ENCODE measurements at regions not wholly inside any gene's neighbourhood (a gene's known extent, or its start where the extent isn't known, plus 50 kb on each side); places are given as distances from the start of the nearest gene placed in this dataset.

- no peak overlapping the region for H3K18ac ChIP-seq (ENCODE audit: low read depth, low read length)
- H3K9me1 ChIP-seq (ENCODE audit: insufficient read depth, low read length) = no peaks in the 10 kb centered on the region
- ATAC-seq (ENCODE audit: low read depth) = no peak
- H2AK9ac ChIP-seq (replicated peaks; ENCODE audit: low read depth, low read length, poor library complexity) = no peak overlapping the region
- H3K79me1 ChIP-seq (ENCODE audit: low read depth in 1 of 2, low read length in 2 of 2) = no peaks in the 10 kb centered on the region
- H3K56ac ChIP-seq (ENCODE audit: extremely low read depth, insufficient read depth, low read length) = no peak overlapping the region
- BruUV-seq (replicated peaks) = no TSS peak
- intact Hi-C loops (cut with micrococcal nuclease) (no loop called here), in situ Hi-C loops (cut with MboI; ENCODE audit: low sequenced_read_pairs) (no loop called here), dilution Hi-C loops (cut with HindIII; ENCODE audit: low sequenced_read_pairs, unreplicated experiment) (no loop called here)
- no peak overlapping the region for H4K8ac ChIP-seq (ENCODE audit: low read depth in 2 of 2, low read length in 2 of 2)
- ChIA-PET CTCF (no interaction called here), POLR2A (ENCODE audit: unreplicated experiment) (no interaction called here)
- no peak for TF ChIP-seq NFE2L2 (IDR thresholded peaks at IDR 0.05; ENCODE audit: low read depth, low read length)
- TF ChIP-seq RCOR1 (IDR thresholded peaks at IDR 0.05; ENCODE audit: insufficient replicate concordance, low read length) = no peak
- TF ChIP-seq FOS (IDR thresholded peaks at IDR 0.05; ENCODE audit: low read depth, low read length) = no peak
- no peak for TF ChIP-seq SMC3 (IDR thresholded peaks at IDR 0.05; ENCODE audit: low read depth, low read length)
- no peak for TF ChIP-seq POLR2A (IDR thresholded peaks at IDR 0.05; ENCODE audit: low read depth, low read length)
- no peak overlapping the region for H3K23ac ChIP-seq (ENCODE audit: low read depth, low read length)
- H3K27me3 ChIP-seq (ENCODE audit: control insufficient read depth, insufficient read depth, low read length) = no peaks in the 10 kb centered on the region
- H4K20me1 ChIP-seq (ENCODE audit: insufficient read depth, low read length) = no peaks in the 10 kb centered on the region
- no peaks in the 10 kb centered on the region; the same call in 1 of the 2 replicates for H3K9me3 ChIP-seq (ENCODE audit: control insufficient read depth, insufficient read depth, low read length)
- no peak overlapping the region for H2BK5ac ChIP-seq (ENCODE audit: low read depth, low read length, poor library complexity, severe bottlenecking)
- H3K4me1 ChIP-seq (ENCODE audit: control insufficient read depth, insufficient read depth, low read length) = no peaks in the 10 kb centered on the region; the same call in 1 of the 2 replicates
- no peak overlapping the region for H2AFZ ChIP-seq (replicated peaks; ENCODE audit: low read length, poor library complexity)
- no peak overlapping the region for H2BK15ac ChIP-seq (ENCODE audit: low read depth, low read length)
- no peak overlapping the region for H3K9ac ChIP-seq (ENCODE audit: low read depth, low read length)
- no peak overlapping the region for H3K14ac ChIP-seq (replicated peaks; ENCODE audit: low read depth, low read length)
- H2BK120ac ChIP-seq (ENCODE audit: low read depth, low read length) = no peak overlapping the region
- 25% methylated on average over 2 of the region's 6 CpGs; no CpG with 5 or more reads in 1 of the 2 experiments for WGBS, 2 experiments (ENCODE audit: extremely low coverage in 2 of 2, insufficient read length in 1 of 2)
- no peak overlapping the region for H3K4me3 ChIP-seq (ENCODE audit: insufficient read depth, low read depth, low read length)
- H2BK20ac ChIP-seq (ENCODE audit: low read depth, low read length) = no peak overlapping the region
- no peak overlapping the region for H4K5ac ChIP-seq (ENCODE audit: low read depth, low read length)
- H3K4ac ChIP-seq (ENCODE audit: low read depth, low read length) = 0 out of 2 replicates have a peak overlapping the region, but pooled peaks have one; percentile 3
- H3K4me2 ChIP-seq (ENCODE audit: low read depth, low read length) = no peak overlapping the region
- no peak overlapping the region; the same call in 1 of the 2 replicates for H4K91ac ChIP-seq (ENCODE audit: insufficient read depth, low read depth, low read length)
- DNase-seq = no peak
- no peaks in the 10 kb centered on the region for H3K36me3 ChIP-seq (ENCODE audit: control insufficient read depth, insufficient read depth, low read length)
- H2AK5ac ChIP-seq (ENCODE audit: low read depth, low read length) = no peak overlapping the region
- H3K27ac ChIP-seq (ENCODE audit: insufficient read depth, low read length) = no peak overlapping the region
Observed at GRCh38 chr10:14423111-14423744, 92.5 kb upstream of the FRMD4A start.

Measured in IMR-90 (cell line).